GM21619 (cell line): ENCODE measurements at regions not wholly inside any gene's neighbourhood (a gene's known extent, or its start where the extent isn't known, plus 50 kb on each side); places are given as distances from the start of the nearest gene placed in this dataset.
"Not testable (repeated sequence)": the region's sequence is repeated elsewhere in the genome, so short reads cannot be mapped to it uniquely, and the experiment has no call there.

Source experiments
- ATAC-seq: cut with Tn5 transposase; IDR thresholded peaks from one replicate; pipeline ENCODE4 v1.9.1; 2021; ENCODE audit not compliant: unreplicated experiment

GRCh38 chr3:13197795-13198194 is 124.6 kb upstream of the IQSEC1 start:
- ATAC-seq, result no peak

GRCh38 chr3:13197281-13197680 is 124.1 kb upstream of the IQSEC1 start:
- ATAC-seq, result no peak

- ATAC-seq, result no peak
These were observed 122.1 kb upstream of the IQSEC1 start for GRCh38 chr3:13195374-13195773.

- no peak for ATAC-seq
These were observed 121.3 kb upstream of the IQSEC1 start for GRCh38 chr3:13194285-13195209.

- ATAC-seq, result no peak
These were observed 120.4 kb upstream of the IQSEC1 start for GRCh38 chr3:13193320-13194284.

- ATAC-seq, result no peak
These were observed 119.4 kb upstream of the IQSEC1 start for GRCh38 chr3:13192471-13193213.

GRCh38 chr3:13191016-13191415 is 117.8 kb upstream of the IQSEC1 start:
- no peak for ATAC-seq

- no peak for ATAC-seq
These were observed 117.1 kb upstream of the IQSEC1 start for GRCh38 chr3:13190378-13190765.

GRCh38 chr3:13189639-13190377 is 116.6 kb upstream of the IQSEC1 start:
- ATAC-seq, result no peak

- ATAC-seq, result no peak
These were observed 115.7 kb upstream of the IQSEC1 start for GRCh38 chr3:13188975-13189374.

- ATAC-seq, result no peak
These were observed 115.1 kb upstream of the IQSEC1 start for GRCh38 chr3:13188181-13188779.

GRCh38 chr3:13187593-13187992 is 114.4 kb upstream of the IQSEC1 start:
- ATAC-seq, result no peak

- no peak for ATAC-seq
These were observed 113.2 kb upstream of the IQSEC1 start for GRCh38 chr3:13186435-13186815.

- ATAC-seq, result no peak
These were observed 112.7 kb upstream of the IQSEC1 start for GRCh38 chr3:13185737-13186434.

- ATAC-seq, result not testable (repeated sequence)
These were observed 106.5 kb upstream of the IQSEC1 start for GRCh38 chr3:13179582-13180210.

- no peak for ATAC-seq
These were observed 106.0 kb upstream of the IQSEC1 start for GRCh38 chr3:13179181-13179580.

GRCh38 chr3:13178107-13178506 is 104.9 kb upstream of the IQSEC1 start:
- no peak for ATAC-seq

GRCh38 chr3:13177641-13178040 is 104.4 kb upstream of the IQSEC1 start:
- ATAC-seq, result no peak

- ATAC-seq, result no peak
These were observed 104.0 kb upstream of the IQSEC1 start for GRCh38 chr3:13177236-13177635.
